Spleen (tissue), 7 donors: ENCODE measurements at regions not wholly inside any gene's neighbourhood (a gene's known extent, or its start where the extent isn't known, plus 50 kb on each side); places are given as distances from the start of the nearest gene placed in this dataset.

ENCODE experiments used
- CTCF ChIP-seq, 11 experiments: fragments of 200-600 bp in 7 of 11; fragments of 450-650 bp in 4 of 11; sonication (generic) in 4 of 11; IDR thresholded peaks in 8 of 11; conservative IDR thresholded peaks in 3 of 11; 1 replicate in 7 of 11; 2 replicates in 4 of 11; pipeline versions ENCODE4 v1.4.0 to v1.8.0; 2016 to 2021; ENCODE audit warnings: antibody characterized with exemption in 11 of 11, inconsistent platforms in 4 of 11, mild to moderate bottlenecking in 1 of 11
- POLR2A ChIP-seq, 3 donors: fragments of 450-650 bp; IDR thresholded peaks; one replicate each; pipeline ENCODE4 v1.5.1; 2017; ENCODE audit warnings: antibody characterized with exemption in 3 of 3, mild to moderate bottlenecking in 1 of 3
- POLR2AphosphoS5 ChIP-seq, 3 donors: sonication (generic); formaldehyde crosslinking; IDR thresholded peaks; one replicate each; pipeline ENCODE4 v1.5.1; 2017; ENCODE audit warnings: antibody characterized with exemption in 3 of 3
- donor health status: DM: no; HTN: no; CAD: no; lungs with moderate emphysema.
- donor health status: DM: no; HTN: no; CAD: no.
- donor health status: DM: no; HTN: no; CAD: no.

GRCh38 chr13:78758549-78758948, 99.6 kb upstream of the OBI1 start:
- TF ChIP-seq CTCF (IDR thresholded peaks at IDR 0.05 in 8 of 11, conservative IDR thresholded peaks at IDR 0.05 in 3 of 11), result no peak
- TF ChIP-seq POLR2AphosphoS5 (IDR thresholded peaks at IDR 0.05), result no peak
- no peak for TF ChIP-seq POLR2A (IDR thresholded peaks at IDR 0.05)
